ENCODE measurements at regions not wholly inside any gene's neighbourhood (a gene's known extent, or its start where the extent isn't known, plus 50 kb on each side); places are given as distances from the start of the nearest gene placed in this dataset.

GRCh38 chr3:28816017-28816416 lies 464.9 kb upstream of the RBMS3 start:
- H3K27ac ChIP-seq (ENCODE audit: low read depth, low read length), result no peak overlapping the region
- H3K56ac ChIP-seq (ENCODE audit: low read length), result no peak overlapping the region
- no peaks in the 10 kb centered on the region for H3K79me2 ChIP-seq (ENCODE audit: control insufficient read depth, insufficient read depth, low read length)
- H3K4ac ChIP-seq (ENCODE audit: low read depth, low read length), result no peak overlapping the region
- no peak overlapping the region for H3K18ac ChIP-seq (ENCODE audit: low read length)
- H2BK120ac ChIP-seq (ENCODE audit: low read depth, low read length), result no peak overlapping the region
- no peak overlapping the region for H3K4me3 ChIP-seq (ENCODE audit: low read length)
- H3K79me1 ChIP-seq (ENCODE audit: low read length), result no peaks in the 10 kb centered on the region
- no peak for DNase-seq
- no peak overlapping the region for H2BK5ac ChIP-seq (ENCODE audit: low read length)
- no peak overlapping the region for H3K4me2 ChIP-seq (ENCODE audit: low read length)
- no peak overlapping the region for H4K8ac ChIP-seq (ENCODE audit: low read depth, low read length)
- no peak overlapping the region for H4K5ac ChIP-seq (ENCODE audit: low read length)
- H3K9ac ChIP-seq (ENCODE audit: low read length), result no peak overlapping the region
- no peaks in the 10 kb centered on the region for H3K27me3 ChIP-seq (ENCODE audit: insufficient read depth, low read length, poor library complexity)
- H2AK5ac ChIP-seq (ENCODE audit: low read length), result no peak overlapping the region
- no peaks in the 10 kb centered on the region for H3K36me3 ChIP-seq (ENCODE audit: control insufficient read depth, insufficient read depth, low read length)
- H3K23ac ChIP-seq (ENCODE audit: low read length), result no peak overlapping the region
- no peak overlapping the region for H2BK15ac ChIP-seq (replicated peaks; ENCODE audit: low read depth)
- H3K4me1 ChIP-seq (ENCODE audit: control insufficient read depth, low read depth, low read length), result no peaks in the 10 kb centered on the region

- H3K36me3 ChIP-seq (ENCODE audit: control insufficient read depth, insufficient read depth, low read length), result no peaks in the 10 kb centered on the region
- no peaks in the 10 kb centered on the region for H3K79me1 ChIP-seq (ENCODE audit: low read length)
- H3K23ac ChIP-seq (ENCODE audit: low read length), result no peak overlapping the region
- no CpG with 5 or more reads among the region's 1 CpG for WGBS (ENCODE audit: extremely low coverage, insufficient coverage, low lambda C conversion rate)
- H3K27me3 ChIP-seq (ENCODE audit: insufficient read depth, low read length, poor library complexity), result no peaks in the 10 kb centered on the region
- H3K56ac ChIP-seq (ENCODE audit: low read length), result no peak overlapping the region
- no peaks in the 10 kb centered on the region for H3K79me2 ChIP-seq (ENCODE audit: control insufficient read depth, insufficient read depth, low read length)
- H3K4me3 ChIP-seq (ENCODE audit: low read length), result no peak overlapping the region
- no peak overlapping the region for H3K18ac ChIP-seq (ENCODE audit: low read length)
- no peak overlapping the region for H3K9ac ChIP-seq (ENCODE audit: low read length)
- H2BK5ac ChIP-seq (ENCODE audit: low read length), result no peak overlapping the region
- no peak overlapping the region for H2AK5ac ChIP-seq (ENCODE audit: low read length)
- no peak overlapping the region for H4K8ac ChIP-seq (ENCODE audit: low read depth, low read length)
- DNase-seq, result peak; percentile 18
- H3K4ac ChIP-seq (ENCODE audit: low read depth, low read length), result no peak overlapping the region
- H3K4me1 ChIP-seq (ENCODE audit: control insufficient read depth, low read depth, low read length), result peaks cover 2% of the 10 kb centered on the region
- no peak overlapping the region for H4K5ac ChIP-seq (ENCODE audit: low read length)
- no peak overlapping the region for H2BK15ac ChIP-seq (replicated peaks; ENCODE audit: low read depth)
- H3K4me2 ChIP-seq (ENCODE audit: low read length), result no peak overlapping the region
- no peak overlapping the region for H2BK120ac ChIP-seq (ENCODE audit: low read depth, low read length)
- H3K27ac ChIP-seq (ENCODE audit: low read depth, low read length), result no peak overlapping the region
Measured at GRCh38 chr3:28824316-28824715, 456.6 kb upstream of the RBMS3 start.

- H3K9ac ChIP-seq (ENCODE audit: low read length), result no peak overlapping the region
- H3K27ac ChIP-seq (ENCODE audit: low read depth, low read length), result no peak overlapping the region
- no peak overlapping the region for H2BK5ac ChIP-seq (ENCODE audit: low read length)
- peak overlapping the region; percentile 8 for H3K18ac ChIP-seq (ENCODE audit: low read length)
- H3K4me1 ChIP-seq (ENCODE audit: control insufficient read depth, low read depth, low read length), result peaks cover 2% of the 10 kb centered on the region
- H2AK5ac ChIP-seq (ENCODE audit: low read length), result no peak overlapping the region
- no peaks in the 10 kb centered on the region for H3K79me2 ChIP-seq (ENCODE audit: control insufficient read depth, insufficient read depth, low read length)
- H3K4ac ChIP-seq (ENCODE audit: low read depth, low read length), result no peak overlapping the region
- H3K36me3 ChIP-seq (ENCODE audit: control insufficient read depth, insufficient read depth, low read length), result no peaks in the 10 kb centered on the region
- no peaks in the 10 kb centered on the region for H3K79me1 ChIP-seq (ENCODE audit: low read length)
- H3K4me2 ChIP-seq (ENCODE audit: low read length), result no peak overlapping the region
- no peak overlapping the region for H2BK15ac ChIP-seq (replicated peaks; ENCODE audit: low read depth)
- no peak overlapping the region for H2BK120ac ChIP-seq (ENCODE audit: low read depth, low read length)
- DNase-seq, result no peak
- H4K5ac ChIP-seq (ENCODE audit: low read length), result no peak overlapping the region
- no peak overlapping the region for H4K8ac ChIP-seq (ENCODE audit: low read depth, low read length)
- H3K27me3 ChIP-seq (ENCODE audit: insufficient read depth, low read length, poor library complexity), result no peaks in the 10 kb centered on the region
- H3K56ac ChIP-seq (ENCODE audit: low read length), result no peak overlapping the region
- no peak overlapping the region for H3K4me3 ChIP-seq (ENCODE audit: low read length)
- H3K23ac ChIP-seq (ENCODE audit: low read length), result no peak overlapping the region
Measured at GRCh38 chr3:28826840-28827239, 454.0 kb upstream of the RBMS3 start.

- Histone ChIP-seq H2BK120ac (ENCODE audit: low read depth, low read length) (no peak overlapping the region), H3K79me1 (ENCODE audit: low read length) (no peaks in the 10 kb centered on the region), H3K9ac (ENCODE audit: low read length) (no peak overlapping the region), H3K27me3 (ENCODE audit: insufficient read depth, low read length, poor library complexity) (no peaks in the 10 kb centered on the region), H3K4me1 (ENCODE audit: control insufficient read depth, low read depth, low read length) (peaks cover 5% of the 10 kb centered on the region), H3K23ac (ENCODE audit: low read length) (no peak overlapping the region), H3K79me2 (ENCODE audit: control insufficient read depth, insufficient read depth, low read length) (no peaks in the 10 kb centered on the region), H3K56ac (ENCODE audit: low read length) (no peak overlapping the region), H2AK5ac (ENCODE audit: low read length) (no peak overlapping the region), H3K27ac (ENCODE audit: low read depth, low read length) (no peak overlapping the region), H2BK5ac (ENCODE audit: low read length) (no peak overlapping the region), H2BK15ac (replicated peaks; ENCODE audit: low read depth) (no peak overlapping the region), H3K4me3 (ENCODE audit: low read length) (no peak overlapping the region), H3K4me2 (ENCODE audit: low read length) (no peak overlapping the region), H3K36me3 (ENCODE audit: control insufficient read depth, insufficient read depth, low read length) (no peaks in the 10 kb centered on the region), H3K18ac (ENCODE audit: low read length) (no peak overlapping the region), H4K8ac (ENCODE audit: low read depth, low read length) (no peak overlapping the region), H4K5ac (ENCODE audit: low read length) (no peak overlapping the region), H3K4ac (ENCODE audit: low read depth, low read length) (no peak overlapping the region)
- DNase-seq, result peak; percentile 27
- no CpG with 5 or more reads among the region's 2 CpGs for WGBS (ENCODE audit: extremely low coverage, insufficient coverage, low lambda C conversion rate)
Measured at GRCh38 chr3:28835249-28835648, 445.6 kb upstream of the RBMS3 start.

GRCh38 chr3:28835751-28836150 lies 445.1 kb upstream of the RBMS3 start:
- H3K4me2 ChIP-seq (ENCODE audit: low read length), result no peak overlapping the region
- H3K18ac ChIP-seq (ENCODE audit: low read length), result no peak overlapping the region
- WGBS (ENCODE audit: extremely low coverage, insufficient coverage, low lambda C conversion rate), result no CpG with 5 or more reads among the region's 8 CpGs
- no peak overlapping the region for H4K8ac ChIP-seq (ENCODE audit: low read depth, low read length)
- DNase-seq, result peak; percentile 57
- H3K56ac ChIP-seq (ENCODE audit: low read length), result no peak overlapping the region
- peaks cover 5% of the 10 kb centered on the region for H3K4me1 ChIP-seq (ENCODE audit: control insufficient read depth, low read depth, low read length)
- H3K27me3 ChIP-seq (ENCODE audit: insufficient read depth, low read length, poor library complexity), result no peaks in the 10 kb centered on the region
- no peak overlapping the region for H3K9ac ChIP-seq (ENCODE audit: low read length)
- H3K4ac ChIP-seq (ENCODE audit: low read depth, low read length), result peak overlapping the region; percentile 19
- H4K5ac ChIP-seq (ENCODE audit: low read length), result no peak overlapping the region
- H2BK15ac ChIP-seq (replicated peaks; ENCODE audit: low read depth), result no peak overlapping the region
- no peak overlapping the region for H3K23ac ChIP-seq (ENCODE audit: low read length)
- no peak overlapping the region for H3K27ac ChIP-seq (ENCODE audit: low read depth, low read length)
- H2BK5ac ChIP-seq (ENCODE audit: low read length), result no peak overlapping the region
- H2BK120ac ChIP-seq (ENCODE audit: low read depth, low read length), result no peak overlapping the region
- H3K36me3 ChIP-seq (ENCODE audit: control insufficient read depth, insufficient read depth, low read length), result no peaks in the 10 kb centered on the region
- no peak overlapping the region for H3K4me3 ChIP-seq (ENCODE audit: low read length)
- H2AK5ac ChIP-seq (ENCODE audit: low read length), result no peak overlapping the region
- no peaks in the 10 kb centered on the region for H3K79me1 ChIP-seq (ENCODE audit: low read length)
- no peaks in the 10 kb centered on the region for H3K79me2 ChIP-seq (ENCODE audit: control insufficient read depth, insufficient read depth, low read length)

- H3K27me3 ChIP-seq (ENCODE audit: insufficient read depth, low read length, poor library complexity), result no peaks in the 10 kb centered on the region
Measured at GRCh38 chr3:28836199-28836598, 444.7 kb upstream of the RBMS3 start.

More at GRCh38 chr3:28836199-28836598, 444.7 kb upstream of the RBMS3 start:
- no peak overlapping the region for H3K4ac ChIP-seq (ENCODE audit: low read depth, low read length)
- no peaks in the 10 kb centered on the region for H3K79me2 ChIP-seq (ENCODE audit: control insufficient read depth, insufficient read depth, low read length)
- H3K27ac ChIP-seq (ENCODE audit: low read depth, low read length), result no peak overlapping the region
- H3K56ac ChIP-seq (ENCODE audit: low read length), result no peak overlapping the region
- H3K36me3 ChIP-seq (ENCODE audit: control insufficient read depth, insufficient read depth, low read length), result no peaks in the 10 kb centered on the region
- no peaks in the 10 kb centered on the region for H3K79me1 ChIP-seq (ENCODE audit: low read length)
- peaks cover 5% of the 10 kb centered on the region for H3K4me1 ChIP-seq (ENCODE audit: control insufficient read depth, low read depth, low read length)
- no peak overlapping the region for H3K4me3 ChIP-seq (ENCODE audit: low read length)
- H2BK5ac ChIP-seq (ENCODE audit: low read length), result no peak overlapping the region
- no peak overlapping the region for H2AK5ac ChIP-seq (ENCODE audit: low read length)
- no CpG with 5 or more reads among the region's 2 CpGs for WGBS (ENCODE audit: extremely low coverage, insufficient coverage, low lambda C conversion rate)
- peak; percentile 23 for DNase-seq
- H3K23ac ChIP-seq (ENCODE audit: low read length), result no peak overlapping the region
- no peak overlapping the region for H3K18ac ChIP-seq (ENCODE audit: low read length)
- H4K8ac ChIP-seq (ENCODE audit: low read depth, low read length), result no peak overlapping the region
- H2BK120ac ChIP-seq (ENCODE audit: low read depth, low read length), result no peak overlapping the region
- H4K5ac ChIP-seq (ENCODE audit: low read length), result no peak overlapping the region
- no peak overlapping the region for H2BK15ac ChIP-seq (replicated peaks; ENCODE audit: low read depth)
- H3K9ac ChIP-seq (ENCODE audit: low read length), result no peak overlapping the region
- H3K4me2 ChIP-seq (ENCODE audit: low read length), result no peak overlapping the region

All from mesendoderm (in vitro differentiated cells).